Renal pelvis (tissue), 1 donor: ENCODE measurements at regions not wholly inside any gene's neighbourhood (a gene's known extent, or its start where the extent isn't known, plus 50 kb on each side); places are given as distances from the start of the nearest gene placed in this dataset.

Experiments
- DNase-seq: peaks from one replicate; pipeline ENCODE4 v3.0.0-alpha.2; 2013

GRCh38 chr1:23615423-23615822 lies 56.1 kb upstream of the ID3 start:
- DNase-seq: no peak

- DNase-seq: no peak
These were observed 54.8 kb upstream of the ID3 start for GRCh38 chr1:23614032-23614660.

GRCh38 chr1:23613191-23614031 lies 54.1 kb upstream of the ID3 start:
- DNase-seq: no peak

- DNase-seq: no peak
These were observed 52.5 kb upstream of the ID3 start for GRCh38 chr1:23611601-23612327.

GRCh38 chr1:23610677-23611076 lies 51.4 kb upstream of the ID3 start:
- DNase-seq: no peak

- DNase-seq: no peak
These were observed 50.7 kb upstream of the ID3 start for GRCh38 chr1:23609971-23610370.
